K562 (cell line): ENCODE measurements at regions not wholly inside any gene's neighbourhood (a gene's known extent, or its start where the extent isn't known, plus 50 kb on each side); places are given as distances from the start of the nearest gene placed in this dataset.

ENCODE experiments used
- ATAC-seq: fragments of 200-7000 bp; cut with Tn5 transposase; 3 replicates; pipeline ENCODE4 v1.9.1; 2020; ENCODE audit warnings: moderate library complexity
- BruUV-seq: library from RNA; stranded (reverse); fragments of 400-500 nt; replicated peaks from 2 replicates; lab custom pipeline; 2021; lab: Mats Ljungman, UMichigan
- CTCF ChIA-PET: fragments of 300-600 bp; formaldehyde crosslinking; extraction: SDS; loops from one replicate; lab custom pipeline; 2021; ENCODE audit warnings: low intra/inter-chr PET ratio; lab: Yijun Ruan, JAX
- POLR2A ChIA-PET: fragments of 300-600, 350-650 bp; sonication (Branson Sonifier 250); formaldehyde crosslinking; extraction: SDS; loops from one replicate; lab custom pipeline; 2021; ENCODE audit warnings: antibody characterized with exemption, inconsistent platforms; lab: Yijun Ruan, JAX
- DNase-seq, 4 experiments: peaks; one replicate each; pipeline versions ENCODE4 v3.0.0 to v3.0.0-alpha.2; 2011 to 2018; ENCODE audit warnings: low spot score in 3 of 4, mixed read lengths in 3 of 4; ENCODE audit errors: extremely low read depth in 1 of 4
- FAIRE-seq: peaks from 2 replicates; lab custom pipeline; 2011; peaks lifted over from hg19 to GRCh38; lab: Jason Lieb, UNC
- H2AFZ ChIP-seq: 2 replicates; pipeline ENCODE4 v1.6.0; 2011; ENCODE audit warnings: low read depth, low read length, control low read depth, inconsistent platforms
- H3K27ac ChIP-seq: fragments of 200-600 bp; 3 replicates; pipeline ENCODE4 v1.8.0; 2011; ENCODE audit warnings: low read depth, mild to moderate bottlenecking, control low read depth, inconsistent platforms, low read length, moderate library complexity, mixed read lengths; ENCODE audit errors: extremely low read depth
- H3K27me3 ChIP-seq, 2 experiments: fragments of 300-600 bp in 1 of 2; 2 replicates in 1 of 2; 3 replicates in 1 of 2; pipeline versions ENCODE4 v1.6.0 to v1.8.0; 2011; ENCODE audit warnings: inconsistent platforms in 2 of 2, low read length in 2 of 2, mild to moderate bottlenecking in 1 of 2, mixed read lengths in 1 of 2, moderate library complexity in 1 of 2; ENCODE audit not compliant: control insufficient read depth in 2 of 2, insufficient read depth in 2 of 2
- H3K36me3 ChIP-seq: fragments of 300-600 bp; 3 replicates; pipeline ENCODE4 v1.8.0; 2011; ENCODE audit warnings: mild to moderate bottlenecking, low read length, inconsistent platforms; ENCODE audit not compliant: control insufficient read depth, insufficient read depth
- H3K4me1 ChIP-seq, 2 experiments: fragments of 200-600 bp in 1 of 2; replicated peaks in 1 of 2; 2 replicates in 1 of 2; 3 replicates in 1 of 2; pipeline versions ENCODE4 v1.5.1 to v1.8.0; 2011; ENCODE audit warnings: inconsistent platforms in 2 of 2, low read length in 2 of 2, mild to moderate bottlenecking in 1 of 2, mixed read lengths in 1 of 2, moderate library complexity in 1 of 2; ENCODE audit not compliant: control insufficient read depth in 2 of 2, insufficient read depth in 2 of 2
- H3K4me2 ChIP-seq: 2 replicates; pipeline ENCODE4 v1.6.1; 2011; ENCODE audit warnings: low read length, control low read depth, inconsistent platforms, mixed read lengths; ENCODE audit not compliant: insufficient read depth
- H3K4me3 ChIP-seq: fragments of 200-600 bp; sonication (generic), shearing (Covaris generic); 2 replicates; pipeline ENCODE4 v1.5.1; 2016; ENCODE audit warnings: control low read depth, inconsistent platforms
- H3K79me2 ChIP-seq: fragments of 200-600 bp; 3 replicates; pipeline ENCODE4 v1.8.0; 2011; ENCODE audit warnings: low read length, inconsistent platforms; ENCODE audit not compliant: control insufficient read depth, insufficient read depth
- H3K9ac ChIP-seq, 2 experiments: 2 replicates each; pipeline versions ENCODE4 v1.6.0 to v1.6.1; 2011; ENCODE audit warnings: low read depth in 2 of 2, low read length in 2 of 2, control low read depth in 1 of 2, inconsistent platforms in 1 of 2, mild to moderate bottlenecking in 1 of 2, mixed read lengths in 1 of 2; ENCODE audit not compliant: insufficient read depth in 1 of 2
- H3K9me1 ChIP-seq: one replicate; pipeline ENCODE4 v1.6.0; 2011; ENCODE audit warnings: inconsistent platforms, mild to moderate bottlenecking, low read length, moderate library complexity; ENCODE audit not compliant: control insufficient read depth, insufficient read depth
- H3K9me3 ChIP-seq: replicated peaks from 2 replicates; pipeline ENCODE4 v1.5.1; 2011; ENCODE audit warnings: low read depth, low read length, inconsistent platforms; ENCODE audit not compliant: control insufficient read depth, insufficient read depth
- H4K20me1 ChIP-seq: replicated peaks from 2 replicates; pipeline ENCODE4 v1.6.1; 2011; ENCODE audit warnings: low read length, inconsistent platforms, mixed read lengths; ENCODE audit not compliant: control insufficient read depth, insufficient read depth
- ADNP ChIP-seq: fragments of 200-800 bp; sonication (Bioruptor generic); IDR thresholded peaks from 2 replicates; pipeline ENCODE4 v1.6.1; 2016; ENCODE audit warnings: missing genetic modification characterization, missing compliant biosample characterization
- BCOR ChIP-seq: fragments of 450-650 bp; IDR thresholded peaks from 2 replicates; pipeline ENCODE4 v1.6.1; 2016
- CHD1 ChIP-seq: fragments of 200-600 bp; sonication (generic); IDR thresholded peaks from one replicate; pipeline ENCODE4 v1.6.1; 2012; ENCODE audit warnings: mild to moderate bottlenecking, moderate library complexity, low read length, inconsistent platforms
- DACH1 ChIP-seq: fragments of 450-650 bp; IDR thresholded peaks from 2 replicates; pipeline ENCODE4 v1.6.1; 2018; ENCODE audit not compliant: partially characterized antibody
- FUS ChIP-seq: fragments of 200-400 bp; formaldehyde crosslinking; optimal IDR thresholded peaks from 2 replicates; pipeline ENCODE3; 2017; ENCODE audit warnings: low read depth, low read length
- MYNN ChIP-seq, 2 experiments: sonication (generic); formaldehyde crosslinking in 1 of 2; IDR thresholded peaks; 2 replicates each; pipeline versions ENCODE4 v1.5.0 to v1.6.1; 2016 to 2020; ENCODE audit warnings: antibody characterized with exemption in 1 of 2, missing genetic modification reagents in 1 of 2
- NFXL1 ChIP-seq: fragments of 450-650 bp; formaldehyde crosslinking; IDR thresholded peaks from 2 replicates; pipeline ENCODE4 v1.4.0; 2021; ENCODE audit warnings: mild to moderate bottlenecking
- TCF7 ChIP-seq: sonication (generic); IDR thresholded peaks from 2 replicates; pipeline ENCODE4 v1.6.1; 2016; ENCODE audit warnings: antibody characterized with exemption, borderline replicate concordance
- TEAD4 ChIP-seq, 2 experiments: sonication (generic) in 1 of 2; formaldehyde crosslinking in 1 of 2; IDR thresholded peaks; 2 replicates each; pipeline versions ENCODE4 v1.6.1 to v1.8.0; 2012 to 2022; ENCODE audit warnings: borderline replicate concordance in 1 of 2, inconsistent platforms in 1 of 2, low read length in 1 of 2, mild to moderate bottlenecking in 1 of 2, missing genetic modification reagents in 1 of 2
- ZC3H11A ChIP-seq: IDR thresholded peaks from 2 replicates; pipeline ENCODE4 v1.6.1; 2012; ENCODE audit warnings: low read depth, low read length, improper control_type of control experiment
- ZNF282 ChIP-seq: sonication (generic); formaldehyde crosslinking; IDR thresholded peaks from 2 replicates; pipeline ENCODE4 v1.8.1; 2023; ENCODE audit warnings: missing genetic modification reagents
- WGBS: fragments of 100-300 bp; shearing (Covaris generic); methylation state at CpG from one replicate; pipeline ENCODE4 v1.1.6; 2016; ENCODE audit warnings: low coverage, mixed read lengths; ENCODE audit not compliant: insufficient coverage; ENCODE audit errors: missing lambda C conversion rate; 5-methylcytosine and 5-hydroxymethylcytosine counted together
- in situ Hi-C: fragments of 300-500 bp; cut with MboI; formaldehyde crosslinking; loops from 4 replicates; pipeline ENCODE4 v1.15.0; 2018; ENCODE audit warnings: inconsistent platforms, mixed read lengths
- intact Hi-C: fragments of 100-400 bp; cut with micrococcal nuclease; formaldehyde crosslinking; loops from 2 replicates; pipeline ENCODE4 v1.14.2; 2022
- TF ChIP-seq, protein P1 (sequence below), 2 experiments: IDR thresholded peaks; 2 replicates each; pipeline ENCODE4 v1.6.1; 2012; ENCODE audit warnings: improper control_type of control experiment in 2 of 2, low read depth in 2 of 2, low read length in 2 of 2, borderline replicate concordance in 1 of 2

DNA sequence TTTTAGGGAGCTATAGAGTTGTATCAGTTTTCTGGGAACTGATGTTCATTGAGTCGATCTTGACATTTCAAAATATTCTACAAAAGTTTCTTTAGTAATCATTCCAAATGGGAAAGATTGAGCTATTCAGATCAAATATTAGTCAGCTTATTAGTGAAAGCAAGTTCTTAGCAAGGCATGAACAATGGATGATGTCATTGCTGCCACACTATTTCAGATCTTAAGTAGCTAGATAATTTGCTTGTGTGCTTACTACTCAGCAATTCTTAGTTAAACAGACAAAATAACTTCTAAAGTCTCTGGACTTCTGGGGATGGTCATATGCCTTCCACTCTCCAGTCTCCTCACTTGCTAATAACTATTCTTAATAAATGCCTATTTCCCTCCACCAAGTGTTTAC lies 69.0 kb upstream of the CDH8 start:
- H3K9ac ChIP-seq = no peak overlapping the region
- no peaks in the 10 kb centered on the region for H3K9me1 ChIP-seq
- no peaks in the 10 kb centered on the region for H3K9me3 ChIP-seq
- no peak overlapping the region for H2AFZ ChIP-seq
- intact Hi-C loops (no loop called here), in situ Hi-C loops (no loop called here)
- H3K4me1 ChIP-seq = no peaks in the 10 kb centered on the region
- FAIRE-seq = no peak
- no peak overlapping the region for H3K27ac ChIP-seq
- H3K27me3 ChIP-seq = no peaks in the 10 kb centered on the region
- 0% methylated on average over 1 of the region's 1 CpG for WGBS
- ChIA-PET POLR2A (no interaction called here), CTCF (no interaction called here)
- ATAC-seq = no peak
- H3K4me2 ChIP-seq = no peak overlapping the region
- no peaks in the 10 kb centered on the region for H4K20me1 ChIP-seq
- no peak overlapping the region for H3K4me3 ChIP-seq
- no peaks in the 10 kb centered on the region for H3K36me3 ChIP-seq
- TF ChIP-seq FUS (no peak), ZNF282 (CRISPR knock-in tag) (no peak), TCF7 (no peak), ZC3H11A (no peak), CHD1 (no peak)
- no peaks in the 10 kb centered on the region for H3K79me2 ChIP-seq
- BruUV-seq = no TSS peak
- DNase-seq = no peak

- H4K20me1 ChIP-seq = no peaks in the 10 kb centered on the region
- H2AFZ ChIP-seq = no peak overlapping the region
- H3K9ac ChIP-seq = no peak overlapping the region
- H3K9me3 ChIP-seq = no peaks in the 10 kb centered on the region
- no peak overlapping the region for H3K27ac ChIP-seq
- WGBS = 0% methylated on average over 1 of the region's 1 CpG
- POLR2A ChIA-PET = no interaction called here
- no peaks in the 10 kb centered on the region for H3K4me1 ChIP-seq
- ATAC-seq = no peak
- TF ChIP-seq BCOR (no peak), NFXL1 (no peak), TEAD4 (IDR thresholded peaks at IDR 0.05; ENCODE audit: low read length) (no peak), TEAD4 (CRISPR knock-in tag; IDR thresholded peaks at IDR 0.05; ENCODE audit: borderline replicate concordance) (no peak), MYNN (IDR thresholded peaks at IDR 0.05) (no peak), MYNN (CRISPR knock-in tag; IDR thresholded peaks at IDR 0.05) (no peak), ADNP (no peak), DACH1 (no peak)
- TF ChIP-seq, protein P1, sequence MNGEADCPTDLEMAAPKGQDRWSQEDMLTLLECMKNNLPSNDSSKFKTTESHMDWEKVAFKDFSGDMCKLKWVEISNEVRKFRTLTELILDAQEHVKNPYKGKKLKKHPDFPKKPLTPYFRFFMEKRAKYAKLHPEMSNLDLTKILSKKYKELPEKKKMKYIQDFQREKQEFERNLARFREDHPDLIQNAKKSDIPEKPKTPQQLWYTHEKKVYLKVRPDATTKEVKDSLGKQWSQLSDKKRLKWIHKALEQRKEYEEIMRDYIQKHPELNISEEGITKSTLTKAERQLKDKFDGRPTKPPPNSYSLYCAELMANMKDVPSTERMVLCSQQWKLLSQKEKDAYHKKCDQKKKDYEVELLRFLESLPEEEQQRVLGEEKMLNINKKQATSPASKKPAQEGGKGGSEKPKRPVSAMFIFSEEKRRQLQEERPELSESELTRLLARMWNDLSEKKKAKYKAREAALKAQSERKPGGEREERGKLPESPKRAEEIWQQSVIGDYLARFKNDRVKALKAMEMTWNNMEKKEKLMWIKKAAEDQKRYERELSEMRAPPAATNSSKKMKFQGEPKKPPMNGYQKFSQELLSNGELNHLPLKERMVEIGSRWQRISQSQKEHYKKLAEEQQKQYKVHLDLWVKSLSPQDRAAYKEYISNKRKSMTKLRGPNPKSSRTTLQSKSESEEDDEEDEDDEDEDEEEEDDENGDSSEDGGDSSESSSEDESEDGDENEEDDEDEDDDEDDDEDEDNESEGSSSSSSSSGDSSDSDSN (IDR thresholded peaks at IDR 0.05; ENCODE audit: borderline replicate concordance in 1 of 2, low read depth in 2 of 2, low read length in 2 of 2) = no peak
- no peak overlapping the region for H3K4me3 ChIP-seq
- intact Hi-C loops (no loop called here), in situ Hi-C loops (no loop called here)
- DNase-seq = no peak
- FAIRE-seq = no peak
- no peaks in the 10 kb centered on the region for H3K9me1 ChIP-seq
- no peaks in the 10 kb centered on the region for H3K79me2 ChIP-seq
- CTCF ChIA-PET = no interaction called here
- H3K4me2 ChIP-seq = no peak overlapping the region
- no TSS peak for BruUV-seq
- no peaks in the 10 kb centered on the region for H3K27me3 ChIP-seq
- no peaks in the 10 kb centered on the region for H3K36me3 ChIP-seq
Measured at GRCh38 chr16:62102588-62102987, 66.3 kb upstream of the CDH8 start.
